Activated T-cell treated with anti-CD3 and anti-CD28 coated beads for 24 hours (primary cell): ENCODE measurements at regions not wholly inside any gene's neighbourhood (a gene's known extent, or its start where the extent isn't known, plus 50 kb on each side); places are given as distances from the start of the nearest gene placed in this dataset.

ENCODE experiments used
- DNase-seq: peaks from one replicate; pipeline ENCODE4 v3.0.0-alpha.2; 2020; ENCODE audit warnings: low read depth

DNA sequence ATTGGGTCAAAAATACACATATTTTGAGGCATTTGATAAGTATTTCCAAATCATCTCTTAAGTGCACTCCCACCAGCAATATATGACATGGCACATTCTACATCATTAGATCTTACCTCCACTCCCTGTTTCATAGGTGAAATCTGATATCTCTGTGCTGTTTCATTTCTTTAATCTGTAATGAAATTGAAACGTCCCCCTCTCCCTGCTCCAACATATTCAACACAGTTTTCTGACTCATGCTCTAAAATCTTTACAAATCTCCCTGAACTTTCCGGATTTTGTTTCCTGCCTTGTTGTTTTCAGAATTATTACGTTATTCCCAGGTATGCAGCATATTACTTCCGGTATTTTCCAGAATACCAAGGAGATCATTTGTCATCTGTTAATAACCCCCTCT, 66.1 kb upstream of the AKT3 start:
- no peak for DNase-seq

DNA sequence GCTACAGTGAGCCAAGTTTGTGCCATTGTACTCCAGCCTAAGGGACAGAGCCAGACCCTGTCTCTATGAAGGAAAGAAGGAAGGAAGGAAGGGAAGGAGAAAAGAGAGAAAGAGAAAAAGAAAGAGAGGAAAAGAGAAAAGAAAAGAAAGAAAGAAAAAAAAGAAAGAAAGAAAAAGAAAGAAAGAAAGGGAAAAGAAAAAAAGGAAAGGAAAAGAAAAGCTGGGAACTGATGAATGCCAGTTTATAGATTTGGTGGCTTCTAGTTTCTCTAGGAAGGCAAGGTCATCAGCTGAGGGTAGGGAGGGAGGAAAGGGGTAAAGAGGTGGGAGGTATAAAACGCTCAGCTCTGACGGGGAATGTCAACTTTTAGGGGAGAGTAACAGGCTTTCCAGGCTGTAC, 62.3 kb upstream of the AKT3 start:
- DNase-seq, result no peak

DNA sequence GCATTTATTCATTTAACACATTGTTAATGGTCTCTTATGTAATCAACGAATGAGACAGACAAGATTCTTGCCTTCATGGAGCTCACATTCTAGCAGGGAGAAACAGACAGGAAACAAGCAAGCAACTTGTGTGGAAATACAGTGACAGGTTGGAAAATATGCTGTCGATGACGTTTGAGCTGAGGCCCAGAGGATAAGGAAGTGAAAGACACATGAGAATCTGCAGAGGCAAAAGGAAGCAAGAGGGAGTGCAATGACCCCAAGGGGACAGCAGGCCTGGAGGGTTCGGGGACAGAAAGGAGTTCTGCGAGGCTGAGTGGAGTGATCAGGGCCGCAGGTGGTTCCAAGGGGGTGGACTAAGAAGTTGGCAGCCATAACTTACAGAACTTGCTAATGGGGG, 60.6 kb upstream of the AKT3 start:
- no peak for DNase-seq

DNA sequence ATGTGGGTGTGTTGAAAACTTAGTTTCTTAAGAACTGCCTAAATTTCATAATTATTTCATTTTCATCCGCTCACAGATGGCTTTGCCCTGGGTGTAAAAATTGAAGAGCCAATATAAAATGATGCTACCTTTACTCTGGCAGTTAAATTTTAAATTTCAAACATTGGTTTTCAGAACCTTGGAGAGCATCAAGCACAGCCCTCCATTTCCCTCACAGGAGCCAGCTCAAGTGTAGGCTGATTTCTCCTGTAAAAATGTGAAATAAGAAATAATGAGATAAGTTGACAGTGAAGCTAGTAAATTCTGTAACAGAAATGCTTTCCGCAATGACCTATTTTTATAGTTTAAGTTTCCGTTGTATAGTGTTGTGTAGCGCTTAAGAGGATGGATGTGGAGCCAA, 53.9 kb upstream of the AKT3 start:
- no peak for DNase-seq

DNA sequence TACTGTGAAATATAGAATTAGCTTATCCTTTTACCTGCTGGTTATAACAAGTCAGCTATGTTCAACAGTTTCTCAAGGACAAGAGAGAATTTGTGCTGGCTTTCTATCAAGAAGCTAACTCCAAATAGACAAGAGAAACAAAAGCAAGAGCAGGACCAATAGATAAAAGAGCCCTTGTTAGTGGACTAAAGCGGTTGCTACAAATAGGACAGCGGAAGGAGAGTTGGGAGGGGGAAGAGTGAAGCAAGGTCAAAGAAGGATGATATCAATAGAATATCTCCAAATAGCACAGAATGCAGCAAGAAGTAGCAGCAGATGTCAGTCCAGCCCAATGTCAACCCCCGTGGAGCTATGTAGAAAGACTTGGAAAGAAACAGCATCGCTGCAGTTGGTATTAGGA, 53.0 kb upstream of the AKT3 start:
- no peak for DNase-seq

DNA sequence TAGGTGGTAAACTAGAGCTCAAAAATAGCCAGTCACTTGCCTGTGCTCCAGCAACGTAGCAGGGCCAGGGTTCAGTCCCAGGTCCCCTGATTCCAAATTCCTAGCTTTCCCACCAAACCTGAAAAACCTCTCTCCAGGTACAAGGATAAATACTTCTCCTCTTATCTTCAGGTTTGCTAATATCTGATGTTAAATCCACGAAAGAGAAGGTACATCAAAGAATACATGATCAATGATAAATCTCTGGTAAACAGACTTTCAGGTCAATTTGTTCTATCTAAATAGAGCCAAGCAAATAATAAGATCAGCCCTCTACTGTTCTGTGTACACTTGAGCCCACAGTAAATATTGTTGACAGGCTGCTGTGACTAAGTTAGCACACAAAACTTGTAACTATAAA, 52.1 kb upstream of the AKT3 start:
- DNase-seq, result no peak
